ENCODE measurements at regions not wholly inside any gene's neighbourhood (a gene's known extent, or its start where the extent isn't known, plus 50 kb on each side); places are given as distances from the start of the nearest gene placed in this dataset.
"Not testable (repeated sequence)": the region's sequence is repeated elsewhere in the genome, so short reads cannot be mapped to it uniquely, and the experiment has no call there.

GRCh38 chr6:134640229-134640628 lies 309.7 kb downstream of the ALDH8A1 start:
- no peak for DNase-seq (ENCODE audit: low spot score)

GRCh38 chr6:134637847-134638437 lies 312.0 kb downstream of the ALDH8A1 start:
- DNase-seq (ENCODE audit: low spot score), result no peak

GRCh38 chr6:134637282-134637681 lies 312.6 kb downstream of the ALDH8A1 start:
- no peak for DNase-seq (ENCODE audit: low spot score)

- DNase-seq (ENCODE audit: low spot score), result no peak
Observed at GRCh38 chr6:134636186-134636799, 313.6 kb downstream of the ALDH8A1 start.

GRCh38 chr6:134634966-134635365 lies 314.9 kb downstream of the ALDH8A1 start:
- no peak for DNase-seq (ENCODE audit: low spot score)

GRCh38 chr6:134634466-134634865 lies 315.4 kb downstream of the ALDH8A1 start:
- no peak for DNase-seq (ENCODE audit: low spot score)

- not testable (repeated sequence) for DNase-seq (ENCODE audit: low spot score)
Observed at GRCh38 chr6:134632982-134633940, 315.3 kb upstream of the SGK1 start.

- DNase-seq (ENCODE audit: low spot score), result no peak
Observed at GRCh38 chr6:134632024-134632423, 314.1 kb upstream of the SGK1 start.

GRCh38 chr6:134631398-134631924 lies 313.5 kb upstream of the SGK1 start:
- no peak for DNase-seq (ENCODE audit: low spot score)

- no peak for DNase-seq (ENCODE audit: low spot score)
Observed at GRCh38 chr6:134630508-134631121, 312.7 kb upstream of the SGK1 start.

- no peak for DNase-seq (ENCODE audit: low spot score)
Observed at GRCh38 chr6:134628154-134628553, 310.2 kb upstream of the SGK1 start.

GRCh38 chr6:134627707-134628106 lies 309.8 kb upstream of the SGK1 start:
- no peak for DNase-seq (ENCODE audit: low spot score)

GRCh38 chr6:134626589-134626988 lies 308.7 kb upstream of the SGK1 start:
- DNase-seq (ENCODE audit: low spot score), result no peak

GRCh38 chr6:134626086-134626485 lies 308.2 kb upstream of the SGK1 start:
- no peak for DNase-seq (ENCODE audit: low spot score)

- DNase-seq (ENCODE audit: low spot score), result no peak
Observed at GRCh38 chr6:134624781-134625180, 306.9 kb upstream of the SGK1 start.

- no peak for DNase-seq (ENCODE audit: low spot score)
Observed at GRCh38 chr6:134623401-134623800, 305.5 kb upstream of the SGK1 start.

GRCh38 chr6:134622382-134623173 lies 304.7 kb upstream of the SGK1 start:
- DNase-seq (ENCODE audit: low spot score), result no peak

- no peak for DNase-seq (ENCODE audit: low spot score)
Observed at GRCh38 chr6:134621858-134622257, 303.9 kb upstream of the SGK1 start.

GRCh38 chr6:134619789-134620188 lies 301.9 kb upstream of the SGK1 start:
- no peak for DNase-seq (ENCODE audit: low spot score)

GRCh38 chr6:134619077-134619476 lies 301.2 kb upstream of the SGK1 start:
- DNase-seq (ENCODE audit: low spot score), result no peak

Measured in HT-29 (cell line).